T-helper 1 cell treated with Interleukin-12 subunit alpha and Interleukin-12 subunit beta and Interleukin-4 antibody, amounts not matched to agents 30 μg/mL and 1 μg/mL, for 36 hours (primary cell): ENCODE measurements at regions not wholly inside any gene's neighbourhood (a gene's known extent, or its start where the extent isn't known, plus 50 kb on each side); places are given as distances from the start of the nearest gene placed in this dataset.
"Not testable (repeated sequence)": the region's sequence is repeated elsewhere in the genome, so short reads cannot be mapped to it uniquely, and the experiment has no call there.

ENCODE experiments used
- H3K27ac Mint-ChIP-seq: one replicate; pipeline ENCODE4 v1.8.0; 2021; ENCODE audit warnings: mild to moderate bottlenecking, mixed read lengths
- H3K27me3 Mint-ChIP-seq: one replicate; pipeline ENCODE4 v1.8.0; 2021; ENCODE audit warnings: low read depth, mixed read lengths
- H3K36me3 Mint-ChIP-seq: one replicate; pipeline ENCODE4 v1.8.0; 2021; ENCODE audit warnings: low read depth, mixed read lengths
- H3K4me1 Mint-ChIP-seq: one replicate; pipeline ENCODE4 v1.8.0; 2021; ENCODE audit warnings: low read depth, mixed read lengths
- H3K4me3 Mint-ChIP-seq: one replicate; pipeline ENCODE4 v1.8.0; 2021; ENCODE audit warnings: mild to moderate bottlenecking, moderate library complexity, mixed read lengths
- H3K9me3 Mint-ChIP-seq: one replicate; pipeline ENCODE4 v1.8.0; 2021; ENCODE audit warnings: mixed read lengths

- Mint-ChIP-seq H3K9me3 (peaks cover 14% of the 10 kb centered on the region), H3K27ac (no peak overlapping the region), H3K27me3 (no peaks in the 10 kb centered on the region), H3K4me1 (no peaks in the 10 kb centered on the region), H3K4me3 (no peak overlapping the region), H3K36me3 (no peaks in the 10 kb centered on the region)
Observed at GRCh38 chr6:67011441-67011840, 1304.4 kb upstream of the EYS start.

- H3K36me3 Mint-ChIP-seq, result no peaks in the 10 kb centered on the region
- no peaks in the 10 kb centered on the region for H3K4me1 Mint-ChIP-seq
- H3K4me3 Mint-ChIP-seq, result no peak overlapping the region
- H3K9me3 Mint-ChIP-seq, result peaks cover 8% of the 10 kb centered on the region
- H3K27ac Mint-ChIP-seq, result no peak overlapping the region
- no peaks in the 10 kb centered on the region for H3K27me3 Mint-ChIP-seq
Observed at GRCh38 chr6:67009818-67010217, 1302.8 kb upstream of the EYS start.

- Mint-ChIP-seq H3K9me3 (peaks cover 11% of the 10 kb centered on the region), H3K27ac (no peak overlapping the region), H3K36me3 (no peaks in the 10 kb centered on the region), H3K27me3 (no peaks in the 10 kb centered on the region), H3K4me3 (no peak overlapping the region), H3K4me1 (no peaks in the 10 kb centered on the region)
Observed at GRCh38 chr6:67003844-67004243, 1296.8 kb upstream of the EYS start.

GRCh38 chr6:67000121-67000520, 1293.1 kb upstream of the EYS start:
- Mint-ChIP-seq H3K36me3 (no peaks in the 10 kb centered on the region), H3K4me1 (no peaks in the 10 kb centered on the region), H3K4me3 (no peak overlapping the region), H3K27ac (no peak overlapping the region), H3K9me3 (peaks cover 7% of the 10 kb centered on the region), H3K27me3 (no peaks in the 10 kb centered on the region)

- H3K27me3 Mint-ChIP-seq, H3K36me3 Mint-ChIP-seq, H3K27ac Mint-ChIP-seq, H3K4me1 Mint-ChIP-seq, H3K4me3 Mint-ChIP-seq: not testable (repeated sequence)
- H3K9me3 Mint-ChIP-seq, result peaks cover 14% of the 10 kb centered on the region
Observed at GRCh38 chr6:66997579-66997978, 1290.6 kb upstream of the EYS start.

GRCh38 chr6:66995669-66996068, 1288.6 kb upstream of the EYS start:
- Mint-ChIP-seq H3K9me3 (peaks cover 25% of the 10 kb centered on the region), H3K4me3 (no peak overlapping the region), H3K36me3 (no peaks in the 10 kb centered on the region), H3K27ac (no peak overlapping the region), H3K27me3 (no peaks in the 10 kb centered on the region), H3K4me1 (no peaks in the 10 kb centered on the region)

- not testable (repeated sequence) for H3K27ac Mint-ChIP-seq, H3K27me3 Mint-ChIP-seq, H3K4me1 Mint-ChIP-seq, H3K36me3 Mint-ChIP-seq, H3K4me3 Mint-ChIP-seq
- peaks cover 27% of the 10 kb centered on the region for H3K9me3 Mint-ChIP-seq
Observed at GRCh38 chr6:66993708-66994107, 1286.7 kb upstream of the EYS start.

- Mint-ChIP-seq H3K36me3 (no peaks in the 10 kb centered on the region), H3K27me3 (no peaks in the 10 kb centered on the region), H3K4me3 (no peak overlapping the region), H3K9me3 (peaks cover 27% of the 10 kb centered on the region), H3K27ac (no peak overlapping the region), H3K4me1 (no peaks in the 10 kb centered on the region)
Observed at GRCh38 chr6:66993272-66993671, 1286.2 kb upstream of the EYS start.

- Mint-ChIP-seq H3K27me3 (no peaks in the 10 kb centered on the region), H3K27ac (no peak overlapping the region), H3K4me3 (no peak overlapping the region), H3K36me3 (no peaks in the 10 kb centered on the region), H3K9me3 (peaks cover 29% of the 10 kb centered on the region), H3K4me1 (no peaks in the 10 kb centered on the region)
Observed at GRCh38 chr6:66992660-66993059, 1285.6 kb upstream of the EYS start.

- Mint-ChIP-seq H3K36me3 (no peaks in the 10 kb centered on the region), H3K9me3 (peaks cover 34% of the 10 kb centered on the region), H3K27ac (no peak overlapping the region), H3K4me1 (no peaks in the 10 kb centered on the region), H3K27me3 (no peaks in the 10 kb centered on the region), H3K4me3 (no peak overlapping the region)
Observed at GRCh38 chr6:66986940-66987339, 1279.9 kb upstream of the EYS start.

- H3K4me3 Mint-ChIP-seq, result no peak overlapping the region
- peaks cover 28% of the 10 kb centered on the region for H3K9me3 Mint-ChIP-seq
- H3K36me3 Mint-ChIP-seq, result no peaks in the 10 kb centered on the region
- no peaks in the 10 kb centered on the region for H3K27me3 Mint-ChIP-seq
- H3K4me1 Mint-ChIP-seq, result no peaks in the 10 kb centered on the region
- no peak overlapping the region for H3K27ac Mint-ChIP-seq
Observed at GRCh38 chr6:66985816-66986215, 1278.8 kb upstream of the EYS start.

GRCh38 chr6:66970373-66970772, 1263.3 kb upstream of the EYS start:
- Mint-ChIP-seq H3K4me1 (no peaks in the 10 kb centered on the region), H3K27ac (no peak overlapping the region), H3K4me3 (no peak overlapping the region), H3K36me3 (no peaks in the 10 kb centered on the region), H3K27me3 (no peaks in the 10 kb centered on the region), H3K9me3 (peaks cover 10% of the 10 kb centered on the region)

- no peaks in the 10 kb centered on the region for H3K4me1 Mint-ChIP-seq
- H3K27me3 Mint-ChIP-seq, result no peaks in the 10 kb centered on the region
- peaks cover 22% of the 10 kb centered on the region for H3K9me3 Mint-ChIP-seq
- no peak overlapping the region for H3K27ac Mint-ChIP-seq
- no peaks in the 10 kb centered on the region for H3K36me3 Mint-ChIP-seq
- no peak overlapping the region for H3K4me3 Mint-ChIP-seq
Observed at GRCh38 chr6:66965227-66965626, 1258.2 kb upstream of the EYS start.

GRCh38 chr6:66964216-66964615, 1257.2 kb upstream of the EYS start:
- Mint-ChIP-seq H3K4me3 (no peak overlapping the region), H3K27me3 (no peaks in the 10 kb centered on the region), H3K4me1 (no peaks in the 10 kb centered on the region), H3K27ac (no peak overlapping the region), H3K9me3 (peaks cover 22% of the 10 kb centered on the region), H3K36me3 (no peaks in the 10 kb centered on the region)

GRCh38 chr6:66962082-66962481, 1255.1 kb upstream of the EYS start:
- Mint-ChIP-seq H3K4me1 (no peaks in the 10 kb centered on the region), H3K36me3 (no peaks in the 10 kb centered on the region), H3K27ac (no peak overlapping the region), H3K9me3 (peaks cover 17% of the 10 kb centered on the region), H3K27me3 (no peaks in the 10 kb centered on the region), H3K4me3 (no peak overlapping the region)

- Mint-ChIP-seq H3K36me3 (no peaks in the 10 kb centered on the region), H3K27ac (no peak overlapping the region), H3K9me3 (peaks cover 13% of the 10 kb centered on the region), H3K27me3 (no peaks in the 10 kb centered on the region), H3K4me3 (no peak overlapping the region), H3K4me1 (no peaks in the 10 kb centered on the region)
Observed at GRCh38 chr6:66961191-66961590, 1254.2 kb upstream of the EYS start.
